GM13976 (cell line): ENCODE measurements at regions not wholly inside any gene's neighbourhood (a gene's known extent, or its start where the extent isn't known, plus 50 kb on each side); places are given as distances from the start of the nearest gene placed in this dataset.

Experiments
- DNase-seq: peaks from one replicate; pipeline ENCODE4 v3.0.0; 2012; ENCODE audit warnings: low spot score
- in situ Hi-C: fragments of 300-500 bp; cut with MboI; formaldehyde crosslinking; loops from one replicate; pipeline ENCODE4 v1.12.0; 2022; ENCODE audit warnings: low sequenced_read_pairs, mixed read lengths, inconsistent platforms; ENCODE audit not compliant: unreplicated experiment
- TF ChIP-seq, protein P1 (sequence below): IDR thresholded peaks from 2 replicates; pipeline ENCODE4 v1.5.1; 2012; ENCODE audit warnings: borderline replicate concordance, mild to moderate bottlenecking; ENCODE audit not compliant: insufficient read depth; ENCODE audit errors: extremely low read depth, missing control alignments, control extremely low read depth

DNA sequence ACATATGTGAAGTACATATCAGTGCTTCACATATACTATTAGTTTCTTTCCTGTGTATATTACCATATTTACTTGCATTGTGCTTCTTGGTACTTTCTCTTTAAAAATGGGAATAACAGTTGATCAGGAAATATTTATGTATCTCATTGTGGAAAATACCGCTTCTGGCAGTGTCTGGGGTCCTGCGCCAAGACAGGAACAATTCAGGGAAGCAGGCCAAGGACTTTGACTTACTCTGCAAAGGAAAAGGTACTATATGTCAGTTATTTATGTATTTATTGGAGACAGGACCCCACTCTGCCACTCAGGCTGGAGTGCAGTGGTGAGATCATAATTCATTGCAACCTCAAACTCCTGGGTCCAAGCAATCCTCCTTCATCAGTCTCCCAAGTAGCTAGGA, 57.7 kb upstream of the NBEA start:
- TF ChIP-seq, protein P1, sequence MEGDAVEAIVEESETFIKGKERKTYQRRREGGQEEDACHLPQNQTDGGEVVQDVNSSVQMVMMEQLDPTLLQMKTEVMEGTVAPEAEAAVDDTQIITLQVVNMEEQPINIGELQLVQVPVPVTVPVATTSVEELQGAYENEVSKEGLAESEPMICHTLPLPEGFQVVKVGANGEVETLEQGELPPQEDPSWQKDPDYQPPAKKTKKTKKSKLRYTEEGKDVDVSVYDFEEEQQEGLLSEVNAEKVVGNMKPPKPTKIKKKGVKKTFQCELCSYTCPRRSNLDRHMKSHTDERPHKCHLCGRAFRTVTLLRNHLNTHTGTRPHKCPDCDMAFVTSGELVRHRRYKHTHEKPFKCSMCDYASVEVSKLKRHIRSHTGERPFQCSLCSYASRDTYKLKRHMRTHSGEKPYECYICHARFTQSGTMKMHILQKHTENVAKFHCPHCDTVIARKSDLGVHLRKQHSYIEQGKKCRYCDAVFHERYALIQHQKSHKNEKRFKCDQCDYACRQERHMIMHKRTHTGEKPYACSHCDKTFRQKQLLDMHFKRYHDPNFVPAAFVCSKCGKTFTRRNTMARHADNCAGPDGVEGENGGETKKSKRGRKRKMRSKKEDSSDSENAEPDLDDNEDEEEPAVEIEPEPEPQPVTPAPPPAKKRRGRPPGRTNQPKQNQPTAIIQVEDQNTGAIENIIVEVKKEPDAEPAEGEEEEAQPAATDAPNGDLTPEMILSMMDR = no peak
- DNase-seq = no peak
- in situ Hi-C loops = no loop called here

DNA sequence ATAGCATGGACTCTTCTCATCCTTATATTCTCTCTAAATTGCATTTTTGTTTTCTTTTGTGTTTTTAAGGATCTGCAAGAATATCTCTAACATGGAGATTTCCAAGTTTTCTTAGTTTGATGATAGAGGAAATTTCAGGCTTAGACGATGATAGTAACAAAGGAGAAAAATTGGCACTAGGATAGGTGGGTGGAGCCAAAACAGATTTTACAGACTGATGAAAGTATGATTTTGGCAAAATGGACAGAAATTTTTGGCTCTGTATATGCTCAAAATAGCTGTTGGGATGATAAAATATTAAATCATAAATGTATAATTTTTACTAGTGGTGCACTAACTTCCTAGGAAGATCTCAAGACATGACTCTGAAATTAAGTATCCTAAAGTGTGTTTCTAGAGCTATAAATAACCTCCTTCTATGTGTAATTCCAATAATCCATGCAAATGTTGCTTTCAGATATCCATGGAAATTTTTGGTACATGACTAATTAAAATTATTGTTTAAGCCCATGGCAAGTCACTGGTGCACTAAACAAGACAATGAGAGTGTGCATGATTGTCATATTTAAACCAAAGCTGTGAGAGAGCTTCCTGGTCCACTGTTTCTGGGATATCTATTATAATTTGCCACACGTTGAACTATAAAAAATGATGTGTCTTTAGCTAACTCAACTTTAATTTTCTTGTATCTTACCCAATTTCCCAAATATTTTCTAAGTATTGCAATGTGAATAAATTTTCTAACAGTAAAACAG, 55.8 kb upstream of the NBEA start:
- in situ Hi-C loops = no loop called here
- DNase-seq = no peak
- TF ChIP-seq, protein P1 = no peak

DNA sequence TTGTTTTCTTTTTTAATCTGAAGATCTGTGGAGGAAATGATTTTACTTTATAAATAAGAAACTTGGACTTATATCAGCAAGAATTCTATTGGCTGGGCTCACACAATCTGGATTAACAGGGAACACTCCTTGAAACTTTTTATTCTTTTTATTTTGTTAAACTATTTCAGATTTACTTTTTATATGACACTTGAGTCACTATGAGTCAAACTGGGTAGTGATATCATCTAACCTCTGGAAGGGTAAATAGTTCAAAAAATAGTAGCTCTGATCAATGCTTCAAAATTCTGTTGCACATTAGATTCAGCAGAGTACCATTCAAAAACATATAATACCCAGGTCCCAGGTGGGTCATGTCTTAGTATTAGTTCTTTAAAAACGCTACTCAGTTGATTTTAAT, 55.1 kb upstream of the NBEA start:
- in situ Hi-C loops = no loop called here
- DNase-seq = no peak
- TF ChIP-seq, protein P1 = no peak
